ENCODE measurements at regions not wholly inside any gene's neighbourhood (a gene's known extent, or its start where the extent isn't known, plus 50 kb on each side); places are given as distances from the start of the nearest gene placed in this dataset.

DNA sequence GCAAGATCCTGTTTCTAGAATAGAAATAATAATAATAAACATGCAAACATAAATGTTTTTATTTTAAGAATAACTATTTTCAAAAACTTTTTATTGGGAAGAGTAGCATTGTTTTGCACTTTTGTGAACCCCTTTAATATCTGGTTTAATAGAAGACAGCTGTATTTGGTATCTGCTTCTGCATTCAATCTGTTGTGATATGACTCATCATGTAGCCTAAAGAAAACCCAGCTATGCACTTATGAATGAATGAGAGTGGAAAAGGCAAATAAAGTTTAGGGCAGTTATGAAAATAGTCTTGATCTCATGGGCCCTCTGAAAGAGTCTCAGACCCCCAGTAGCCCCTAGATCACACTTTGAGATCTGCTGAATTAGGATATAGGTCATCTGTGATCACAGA, 100.4 kb upstream of the PPP2R3A start:
- DNase-seq, result no peak
- Histone ChIP-seq H3K27me3 (no peaks in the 10 kb centered on the region), H3K4me3 (no peak overlapping the region), H3K27ac (no peak overlapping the region), H3K9me3 (no peaks in the 10 kb centered on the region), H3K4me1 (no peaks in the 10 kb centered on the region), H3K36me3 (ENCODE audit: low read depth, missing control alignments) (no peaks in the 10 kb centered on the region)
- TF ChIP-seq POLR2A (IDR thresholded peaks at IDR 0.05), result no peak
- TF ChIP-seq, protein P1, sequence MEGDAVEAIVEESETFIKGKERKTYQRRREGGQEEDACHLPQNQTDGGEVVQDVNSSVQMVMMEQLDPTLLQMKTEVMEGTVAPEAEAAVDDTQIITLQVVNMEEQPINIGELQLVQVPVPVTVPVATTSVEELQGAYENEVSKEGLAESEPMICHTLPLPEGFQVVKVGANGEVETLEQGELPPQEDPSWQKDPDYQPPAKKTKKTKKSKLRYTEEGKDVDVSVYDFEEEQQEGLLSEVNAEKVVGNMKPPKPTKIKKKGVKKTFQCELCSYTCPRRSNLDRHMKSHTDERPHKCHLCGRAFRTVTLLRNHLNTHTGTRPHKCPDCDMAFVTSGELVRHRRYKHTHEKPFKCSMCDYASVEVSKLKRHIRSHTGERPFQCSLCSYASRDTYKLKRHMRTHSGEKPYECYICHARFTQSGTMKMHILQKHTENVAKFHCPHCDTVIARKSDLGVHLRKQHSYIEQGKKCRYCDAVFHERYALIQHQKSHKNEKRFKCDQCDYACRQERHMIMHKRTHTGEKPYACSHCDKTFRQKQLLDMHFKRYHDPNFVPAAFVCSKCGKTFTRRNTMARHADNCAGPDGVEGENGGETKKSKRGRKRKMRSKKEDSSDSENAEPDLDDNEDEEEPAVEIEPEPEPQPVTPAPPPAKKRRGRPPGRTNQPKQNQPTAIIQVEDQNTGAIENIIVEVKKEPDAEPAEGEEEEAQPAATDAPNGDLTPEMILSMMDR (IDR thresholded peaks at IDR 0.05), result no peak
- intact Hi-C loops (cut with DNase I; ENCODE audit: low total_unique reads), result no loop called here

DNA sequence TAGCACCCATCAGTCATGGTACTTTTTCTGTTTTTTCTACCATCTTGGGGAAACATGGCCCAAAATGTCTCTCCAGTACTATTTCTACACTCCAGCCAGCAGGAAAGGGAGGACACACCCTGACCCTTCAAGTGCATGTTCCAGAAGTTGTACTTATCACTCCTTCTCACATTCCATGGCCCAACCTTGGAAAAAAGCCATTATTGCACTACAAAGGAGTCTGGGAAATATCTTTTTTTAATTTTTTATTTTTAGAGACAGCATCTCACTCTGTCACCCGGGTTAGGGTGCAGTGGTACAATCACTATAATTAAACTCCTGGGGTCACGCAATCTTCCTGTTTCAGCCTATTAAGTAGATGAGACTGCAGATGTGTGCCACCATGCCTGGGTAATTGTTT, 100.0 kb upstream of the PPP2R3A start:
- Histone ChIP-seq H3K36me3 (ENCODE audit: low read depth, missing control alignments) (no peaks in the 10 kb centered on the region), H3K9me3 (no peaks in the 10 kb centered on the region), H3K4me1 (no peaks in the 10 kb centered on the region), H3K27me3 (no peaks in the 10 kb centered on the region), H3K4me3 (no peak overlapping the region), H3K27ac (no peak overlapping the region)
- DNase-seq, result no peak
- TF ChIP-seq, protein P1 (IDR thresholded peaks at IDR 0.05), result no peak
- TF ChIP-seq POLR2A (IDR thresholded peaks at IDR 0.05), result no peak
- intact Hi-C loops (cut with DNase I; ENCODE audit: low total_unique reads), result no loop called here
- 63 to 78% methylated on average over 2 of the region's 2 CpGs for WGBS, 2 donors

DNA sequence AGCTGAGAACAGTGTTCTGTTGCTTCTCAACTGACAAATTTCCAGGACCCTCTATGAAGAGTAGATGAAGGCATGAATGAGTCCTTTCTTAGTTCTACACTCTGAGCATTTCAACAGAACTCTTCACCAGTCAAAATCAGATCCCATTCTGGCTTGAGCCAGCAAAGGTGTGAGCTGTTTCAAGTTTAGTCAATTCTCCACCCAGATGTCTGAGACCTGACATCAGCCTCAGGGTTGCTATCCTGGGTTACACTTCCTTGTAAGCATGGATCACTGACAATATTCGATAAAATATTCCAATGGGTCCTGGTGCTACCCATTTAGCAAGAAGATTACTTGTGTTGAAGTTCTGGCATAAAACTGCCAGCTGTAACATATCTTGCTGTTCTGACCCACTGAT, 97.6 kb upstream of the PPP2R3A start:
- no peak overlapping the region for H3K4me3 ChIP-seq
- H3K27ac ChIP-seq, result no peak overlapping the region
- no peak for DNase-seq
- H3K4me1 ChIP-seq, result no peaks in the 10 kb centered on the region
- intact Hi-C loops (cut with DNase I; ENCODE audit: low total_unique reads), result no loop called here
- 74 to 89% methylated on average over 1 of the region's 1 CpG for WGBS, 2 donors
- H3K36me3 ChIP-seq (ENCODE audit: low read depth, missing control alignments), result no peaks in the 10 kb centered on the region
- TF ChIP-seq POLR2A (IDR thresholded peaks at IDR 0.05), result no peak
- TF ChIP-seq, protein P1 (IDR thresholded peaks at IDR 0.05), result no peak
- H3K9me3 ChIP-seq, result no peaks in the 10 kb centered on the region
- no peaks in the 10 kb centered on the region for H3K27me3 ChIP-seq

DNA sequence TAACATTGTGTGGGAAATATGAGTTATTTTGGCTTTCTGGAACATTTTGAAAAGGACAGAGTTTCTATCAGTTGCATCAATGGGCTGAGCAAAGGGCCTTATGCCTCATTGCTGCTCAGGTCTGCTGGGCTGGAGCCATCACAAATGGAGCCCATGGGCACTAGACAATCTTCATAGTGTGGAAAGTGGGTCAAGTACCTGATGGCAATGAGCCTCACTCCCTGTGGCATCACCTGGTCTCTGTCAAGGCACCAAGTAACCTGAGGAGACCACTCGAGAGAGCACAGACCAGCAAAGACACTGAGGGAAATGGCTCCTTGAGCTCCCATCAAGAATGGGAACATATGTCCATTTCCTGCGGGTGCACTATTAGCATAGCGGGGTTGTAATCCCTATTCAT, 96.7 kb upstream of the PPP2R3A start:
- no peaks in the 10 kb centered on the region for H3K36me3 ChIP-seq (ENCODE audit: low read depth, missing control alignments)
- H3K9me3 ChIP-seq, result no peaks in the 10 kb centered on the region
- DNase-seq, result no peak
- WGBS, 2 donors, result 95 to 100% methylated on average over 3 of the region's 3 CpGs
- intact Hi-C loops (cut with DNase I; ENCODE audit: low total_unique reads), result no loop called here
- no peak overlapping the region for H3K4me3 ChIP-seq
- H3K27me3 ChIP-seq, result no peaks in the 10 kb centered on the region
- H3K4me1 ChIP-seq, result no peaks in the 10 kb centered on the region
- TF ChIP-seq, protein P1 (IDR thresholded peaks at IDR 0.05), result no peak
- TF ChIP-seq POLR2A (IDR thresholded peaks at IDR 0.05), result no peak
- no peak overlapping the region for H3K27ac ChIP-seq

DNA sequence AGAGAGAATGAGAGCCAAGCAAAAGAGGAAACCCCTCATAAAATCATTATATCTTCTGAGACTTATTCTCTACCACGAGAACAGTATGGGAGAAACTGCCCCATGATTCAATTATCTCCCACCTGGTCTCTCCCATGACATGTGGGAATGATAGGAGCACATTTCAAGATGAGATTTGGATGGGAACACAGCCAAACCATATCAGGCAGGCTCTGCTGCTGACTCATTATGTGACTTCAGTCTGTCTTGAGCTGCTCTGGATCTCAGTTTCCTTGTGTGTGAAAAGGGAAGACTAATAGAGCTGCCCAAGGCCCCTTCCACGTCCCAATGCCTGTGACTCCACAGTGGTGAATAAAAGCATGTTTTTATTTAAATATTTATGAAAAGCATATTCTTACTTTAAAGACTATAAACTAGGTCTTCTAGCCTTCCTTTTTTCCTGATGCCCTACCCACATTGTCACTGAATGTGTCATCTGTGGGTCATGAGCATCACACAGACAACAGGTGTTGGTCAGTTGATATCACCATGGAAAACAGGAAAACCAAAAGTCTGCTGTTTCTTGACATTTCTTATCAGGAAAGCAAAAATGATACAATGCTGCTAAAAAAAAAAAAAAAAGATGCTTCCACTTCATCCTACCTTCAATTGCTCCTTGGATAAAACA, 96.0 kb upstream of the PPP2R3A start:
- intact Hi-C loops (cut with DNase I; ENCODE audit: low total_unique reads), result no loop called here
- Histone ChIP-seq H3K27ac (no peak overlapping the region), H3K9me3 (no peaks in the 10 kb centered on the region), H3K4me3 (no peak overlapping the region), H3K4me1 (no peaks in the 10 kb centered on the region), H3K27me3 (no peaks in the 10 kb centered on the region), H3K36me3 (ENCODE audit: low read depth, missing control alignments) (no peaks in the 10 kb centered on the region)
- WGBS, 2 donors, result 92 to 93% methylated on average over 2 of the region's 2 CpGs
- no peak for TF ChIP-seq POLR2A (IDR thresholded peaks at IDR 0.05)
- TF ChIP-seq, protein P1 (IDR thresholded peaks at IDR 0.05), result no peak
- no peak for DNase-seq
